CD14-positive monocyte (primary cell): ENCODE measurements at regions not wholly inside any gene's neighbourhood (a gene's known extent, or its start where the extent isn't known, plus 50 kb on each side); places are given as distances from the start of the nearest gene placed in this dataset.

Source experiments
- DNase-seq, 3 donors: peaks; one replicate each; pipeline ENCODE4 v3.0.0-alpha.2; 2011 to 2022
- H2AFZ ChIP-seq: 2 replicates; pipeline ENCODE4 v1.6.0; 2012; ENCODE audit warnings: mild to moderate bottlenecking, low read depth, low read length, inconsistent platforms; ENCODE audit not compliant: insufficient read depth, poor library complexity, severe bottlenecking
- H3K27ac ChIP-seq, 2 donors: 1 replicate in 1 of 2; 2 replicates in 1 of 2; pipeline ENCODE4 v1.5.1; 2012 to 2013; ENCODE audit warnings: low read length in 2 of 2, control low read depth in 1 of 2, inconsistent platforms in 1 of 2, low read depth in 1 of 2, mild to moderate bottlenecking in 1 of 2
- H3K27me3 ChIP-seq, 2 donors: one replicate each; pipeline versions ENCODE4 v1.6.0 to v1.6.1; 2011 to 2013; ENCODE audit warnings: low read length in 2 of 2; ENCODE audit not compliant: control insufficient read depth in 2 of 2, insufficient read depth in 2 of 2
- H3K36me3 ChIP-seq, 2 donors: replicated peaks in 1 of 2; 1 replicate in 1 of 2; 2 replicates in 1 of 2; pipeline versions ENCODE4 v1.5.1 to v1.6.1; 2012 to 2013; ENCODE audit warnings: low read length in 2 of 2, control low read depth in 1 of 2, inconsistent platforms in 1 of 2, mild to moderate bottlenecking in 1 of 2; ENCODE audit not compliant: insufficient read depth in 2 of 2, control insufficient read depth in 1 of 2
- H3K4me1 ChIP-seq, 2 donors: 1 replicate in 1 of 2; 2 replicates in 1 of 2; pipeline versions ENCODE4 v1.5.1 to v1.6.1; 2012 to 2013; ENCODE audit warnings: low read length in 2 of 2, control low read depth in 1 of 2, inconsistent platforms in 1 of 2, mild to moderate bottlenecking in 1 of 2, moderate library complexity in 1 of 2; ENCODE audit not compliant: insufficient read depth in 2 of 2, control insufficient read depth in 1 of 2
- H3K4me2 ChIP-seq: replicated peaks from 2 replicates; pipeline ENCODE3; 2012; ENCODE audit warnings: low read length, moderate library complexity, mild to moderate bottlenecking; ENCODE audit not compliant: poor library complexity, severe bottlenecking; ENCODE audit errors: extremely low read depth
- H3K4me3 ChIP-seq, 3 experiments: fragments of 200-600 bp in 1 of 3; sonication (generic) in 1 of 3; replicated peaks in 1 of 3; 1 replicate in 2 of 3; 2 replicates in 1 of 3; pipeline ENCODE4 v1.5.1; 2011 to 2013; ENCODE audit warnings: low read length in 3 of 3, mild to moderate bottlenecking in 3 of 3, control low read depth in 2 of 3, low read depth in 2 of 3, inconsistent platforms in 1 of 3, moderate library complexity in 1 of 3
- H3K79me2 ChIP-seq: 2 replicates; pipeline ENCODE4 v1.6.0; 2012; ENCODE audit warnings: mild to moderate bottlenecking, control low read depth, inconsistent platforms, low read length, moderate library complexity; ENCODE audit not compliant: insufficient read depth
- H3K9ac ChIP-seq: 2 replicates; pipeline ENCODE4 v1.6.0; 2017; ENCODE audit warnings: low read length, mild to moderate bottlenecking; ENCODE audit not compliant: insufficient read depth, poor library complexity, severe bottlenecking
- H3K9me3 ChIP-seq, 2 donors: replicated peaks in 1 of 2; 1 replicate in 1 of 2; 2 replicates in 1 of 2; pipeline versions ENCODE4 v1.5.1 to v1.6.1; 2012 to 2013; ENCODE audit warnings: low read length in 2 of 2, control low read depth in 1 of 2; ENCODE audit not compliant: control insufficient read depth in 1 of 2, insufficient read depth in 1 of 2
- H4K20me1 ChIP-seq: 2 replicates; pipeline ENCODE4 v1.6.0; 2012; ENCODE audit warnings: mild to moderate bottlenecking, low read length, control low read depth, moderate library complexity; ENCODE audit not compliant: insufficient read depth
- H3K27ac Mint-ChIP-seq, 7 donors: one replicate each; pipeline ENCODE4 v1.8.0; 2020; ENCODE audit warnings: mild to moderate bottlenecking in 7 of 7, mixed read lengths in 7 of 7, moderate library complexity in 6 of 7, inconsistent platforms in 2 of 7
- H3K27me3 Mint-ChIP-seq, 3 donors: one replicate each; pipeline ENCODE4 v1.8.0; 2021 to 2022; ENCODE audit warnings: low read depth in 3 of 3, mild to moderate bottlenecking in 3 of 3, mixed read lengths in 3 of 3, moderate library complexity in 3 of 3, inconsistent platforms in 1 of 3
- H3K36me3 Mint-ChIP-seq, 2 donors: one replicate each; pipeline ENCODE4 v1.8.0; 2020; ENCODE audit warnings: mixed read lengths in 2 of 2, inconsistent platforms in 1 of 2, mild to moderate bottlenecking in 1 of 2
- H3K4me1 Mint-ChIP-seq: one replicate; pipeline ENCODE4 v1.8.0; 2020; ENCODE audit warnings: mild to moderate bottlenecking, mixed read lengths
- H3K4me3 Mint-ChIP-seq, 2 donors: one replicate each; pipeline ENCODE4 v1.8.0; 2020; ENCODE audit warnings: mild to moderate bottlenecking in 2 of 2, mixed read lengths in 2 of 2, moderate library complexity in 1 of 2
- H3K9me3 Mint-ChIP-seq, 7 donors: one replicate each; pipeline ENCODE4 v1.8.0; 2020 to 2022; ENCODE audit warnings: mixed read lengths in 7 of 7, mild to moderate bottlenecking in 6 of 7, moderate library complexity in 6 of 7, inconsistent platforms in 2 of 7
- WGBS: methylation state at CpG from one replicate; pipeline ENCODE4 v1.1.5; 2013; ENCODE audit warnings: missing lambda C conversion rate; ENCODE audit not compliant: insufficient coverage; 5-methylcytosine and 5-hydroxymethylcytosine counted together
- intact Hi-C, 2 donors: fragments of 100-400 bp; cut with micrococcal nuclease; formaldehyde crosslinking; loops; one replicate each; pipeline versions ENCODE4 v1.15.0 to v1.15.1; 2023
- TF ChIP-seq, protein P1 (sequence below): fragments of 200-600 bp; IDR thresholded peaks from one replicate; pipeline ENCODE4 v1.8.0; 2022; ENCODE audit warnings: antibody characterized with exemption, mild to moderate bottlenecking

GRCh38 chr7:53252539-53252938 is 217.1 kb downstream of the POM121L12 start:
- H3K27ac Mint-ChIP-seq = no peak overlapping the region
- H3K9ac ChIP-seq = no peak overlapping the region
- no peak overlapping the region for H3K4me2 ChIP-seq
- H3K36me3 Mint-ChIP-seq = no peaks in the 10 kb centered on the region
- no peak overlapping the region for H3K4me3 Mint-ChIP-seq
- no peak overlapping the region for H3K27ac ChIP-seq
- H3K4me1 Mint-ChIP-seq = no peaks in the 10 kb centered on the region
- no peaks in the 10 kb centered on the region for H3K4me1 ChIP-seq
- H3K27me3 Mint-ChIP-seq = peaks cover 0 to 4% (median 0%) of the 10 kb centered on the region in 3 donors
- H3K9me3 Mint-ChIP-seq = peaks cover 0 to 25% (median 7%) of the 10 kb centered on the region in 7 donors
- H3K9me3 ChIP-seq = peaks cover 15 to 17% of the 10 kb centered on the region in 2 donors
- no peaks in the 10 kb centered on the region for H3K36me3 ChIP-seq
- H2AFZ ChIP-seq = no peak overlapping the region
- no CpG with 5 or more reads among the region's 1 CpG for WGBS
- H3K4me3 ChIP-seq = no peak overlapping the region
- H4K20me1 ChIP-seq = no peaks in the 10 kb centered on the region
- no peaks in the 10 kb centered on the region for H3K27me3 ChIP-seq
- no peak for DNase-seq
- intact Hi-C loops = no loop called here
- TF ChIP-seq, protein P1, sequence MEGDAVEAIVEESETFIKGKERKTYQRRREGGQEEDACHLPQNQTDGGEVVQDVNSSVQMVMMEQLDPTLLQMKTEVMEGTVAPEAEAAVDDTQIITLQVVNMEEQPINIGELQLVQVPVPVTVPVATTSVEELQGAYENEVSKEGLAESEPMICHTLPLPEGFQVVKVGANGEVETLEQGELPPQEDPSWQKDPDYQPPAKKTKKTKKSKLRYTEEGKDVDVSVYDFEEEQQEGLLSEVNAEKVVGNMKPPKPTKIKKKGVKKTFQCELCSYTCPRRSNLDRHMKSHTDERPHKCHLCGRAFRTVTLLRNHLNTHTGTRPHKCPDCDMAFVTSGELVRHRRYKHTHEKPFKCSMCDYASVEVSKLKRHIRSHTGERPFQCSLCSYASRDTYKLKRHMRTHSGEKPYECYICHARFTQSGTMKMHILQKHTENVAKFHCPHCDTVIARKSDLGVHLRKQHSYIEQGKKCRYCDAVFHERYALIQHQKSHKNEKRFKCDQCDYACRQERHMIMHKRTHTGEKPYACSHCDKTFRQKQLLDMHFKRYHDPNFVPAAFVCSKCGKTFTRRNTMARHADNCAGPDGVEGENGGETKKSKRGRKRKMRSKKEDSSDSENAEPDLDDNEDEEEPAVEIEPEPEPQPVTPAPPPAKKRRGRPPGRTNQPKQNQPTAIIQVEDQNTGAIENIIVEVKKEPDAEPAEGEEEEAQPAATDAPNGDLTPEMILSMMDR = no peak
- no peaks in the 10 kb centered on the region for H3K79me2 ChIP-seq

DNA sequence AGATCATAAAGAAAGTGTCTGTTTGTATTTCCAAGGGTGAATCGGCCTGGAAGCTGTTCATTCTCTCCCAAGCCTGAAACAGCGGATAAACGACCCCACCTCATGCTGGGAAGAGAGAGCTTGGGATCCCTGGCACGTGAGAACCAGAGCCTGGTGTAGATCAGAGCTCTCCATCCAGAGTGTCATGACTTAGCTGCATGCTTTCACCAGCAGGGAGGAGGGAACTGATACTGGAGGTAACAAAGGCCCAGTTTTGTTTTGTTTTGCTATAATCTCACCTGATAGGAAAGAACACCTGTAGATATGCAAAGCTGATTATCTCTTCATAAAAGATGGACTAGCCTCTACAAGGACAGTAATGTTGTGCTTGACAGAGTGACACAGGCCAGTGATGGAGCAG is 236.6 kb downstream of the POM121L12 start:
- 42% methylated on average over 3 of the region's 4 CpGs for WGBS
- no peak overlapping the region for H3K9ac ChIP-seq
- H3K9me3 Mint-ChIP-seq = peaks cover 0 to 10% (median 5%) of the 10 kb centered on the region in 7 donors
- H3K9me3 ChIP-seq = peaks cover 18 to 29% of the 10 kb centered on the region in 2 donors
- no peak for DNase-seq
- no peaks in the 10 kb centered on the region for H3K27me3 Mint-ChIP-seq
- H3K36me3 ChIP-seq = no peaks in the 10 kb centered on the region
- no peak overlapping the region for H3K4me3 ChIP-seq
- intact Hi-C loops = no loop called here
- no peaks in the 10 kb centered on the region for H3K79me2 ChIP-seq
- TF ChIP-seq, protein P1 = no peak
- no peaks in the 10 kb centered on the region for H4K20me1 ChIP-seq
- H3K4me2 ChIP-seq = no peak overlapping the region
- H3K36me3 Mint-ChIP-seq = no peaks in the 10 kb centered on the region
- no peak overlapping the region for H3K4me3 Mint-ChIP-seq
- no peaks in the 10 kb centered on the region for H3K27me3 ChIP-seq
- H3K4me1 Mint-ChIP-seq = no peaks in the 10 kb centered on the region
- no peaks in the 10 kb centered on the region for H3K4me1 ChIP-seq
- H2AFZ ChIP-seq = no peak overlapping the region
- H3K27ac ChIP-seq = no peak overlapping the region
- H3K27ac Mint-ChIP-seq = no peak overlapping the region
